ENCODE measurements at regions not wholly inside any gene's neighbourhood (a gene's known extent, or its start where the extent isn't known, plus 50 kb on each side); places are given as distances from the start of the nearest gene placed in this dataset.
"Not testable (repeated sequence)": the region's sequence is repeated elsewhere in the genome, so short reads cannot be mapped to it uniquely, and the experiment has no call there.

- DNase-seq, result no peak
These were observed 54.3 kb upstream of the CIT start for GRCh38 chr12:119931402-119931801.

- DNase-seq, result no peak
These were observed 55.8 kb upstream of the CIT start for GRCh38 chr12:119932921-119933320.

GRCh38 chr12:119934780-119935179 lies 54.3 kb upstream of the BICDL1 start:
- DNase-seq, result not testable (repeated sequence)

- no peak for DNase-seq
These were observed 52.2 kb upstream of the BICDL1 start for GRCh38 chr12:119936705-119937311.

GRCh38 chr12:119938049-119938667 lies 50.9 kb upstream of the BICDL1 start:
- peak; percentile 2 for DNase-seq
